SK-N-SH treated with all-trans-retinoic acid at 6 μM for 48 hours (cell line): ENCODE measurements at regions not wholly inside any gene's neighbourhood (a gene's known extent, or its start where the extent isn't known, plus 50 kb on each side); places are given as distances from the start of the nearest gene placed in this dataset.

Experiments
- ATAC-seq: fragments of 200-7000 bp; cut with Tn5 transposase; 3 replicates; pipeline ENCODE4 v1.9.1; 2020; ENCODE audit warnings: mild to moderate bottlenecking, moderate library complexity
- ARNTL ChIP-seq: fragments of 450-650 bp; formaldehyde crosslinking; IDR thresholded peaks from 2 replicates; pipeline ENCODE4 v1.5.0; 2020; ENCODE audit warnings: low read depth, mild to moderate bottlenecking, moderate library complexity, borderline replicate concordance
- BACH2 ChIP-seq: fragments of 250-450 bp; sonication (Bioruptor Pico); IDR thresholded peaks from 2 replicates; pipeline ENCODE4 v1.9.0; 2021; ENCODE audit warnings: mild to moderate bottlenecking, borderline replicate concordance
- CREB5 ChIP-seq: fragments of 250-450 bp; sonication (Bioruptor Pico); IDR thresholded peaks from 2 replicates; pipeline ENCODE4 v1.5.1; 2020; ENCODE audit warnings: low read depth, mild to moderate bottlenecking, moderate library complexity
- CSDC2 ChIP-seq: fragments of 250-450 bp; sonication (Bioruptor Pico); IDR thresholded peaks from 2 replicates; pipeline ENCODE4 v1.5.0; 2020; ENCODE audit warnings: mild to moderate bottlenecking, moderate library complexity
- CSRNP3 ChIP-seq: fragments of 250-450 bp; sonication (Bioruptor Pico); IDR thresholded peaks from 2 replicates; pipeline ENCODE4 v1.5.1; 2021; ENCODE audit warnings: mild to moderate bottlenecking, moderate library complexity
- ESRRG ChIP-seq: fragments of 250-450 bp; sonication (Bioruptor Pico); IDR thresholded peaks from 2 replicates; pipeline ENCODE4 v1.6.1; 2021; ENCODE audit warnings: mild to moderate bottlenecking
- GLIS3 ChIP-seq: fragments of 250-450 bp; sonication (Bioruptor Pico); IDR thresholded peaks from 2 replicates; pipeline ENCODE4 v1.5.0; 2020; ENCODE audit warnings: mild to moderate bottlenecking, moderate library complexity
- ISL1 ChIP-seq: fragments of 250-450 bp; sonication (Bioruptor Pico); IDR thresholded peaks from 2 replicates; pipeline ENCODE4 v2.1.2; 2022; ENCODE audit warnings: mild to moderate bottlenecking, moderate library complexity
- OSR1 ChIP-seq: fragments of 250-450 bp; sonication (Bioruptor Pico); IDR thresholded peaks from 2 replicates; pipeline ENCODE4 v1.8.0; 2022; ENCODE audit warnings: moderate library complexity, mild to moderate bottlenecking, inconsistent platforms
- PATZ1 ChIP-seq: fragments of 250-450 bp; sonication (Bioruptor Pico); IDR thresholded peaks from 2 replicates; pipeline ENCODE4 v1.8.0; 2020; ENCODE audit warnings: mild to moderate bottlenecking, moderate library complexity, borderline replicate concordance
- POU6F1 ChIP-seq: fragments of 250-450 bp; sonication (Bioruptor Pico); IDR thresholded peaks from 2 replicates; pipeline ENCODE4 v1.8.0; 2021; ENCODE audit warnings: low read depth, mild to moderate bottlenecking, moderate library complexity, borderline replicate concordance
- PPARA ChIP-seq: fragments of 250-450 bp; sonication (Bioruptor Pico); IDR thresholded peaks from 2 replicates; pipeline ENCODE4 v1.5.0; 2020; ENCODE audit warnings: mild to moderate bottlenecking, borderline replicate concordance
- RARB ChIP-seq: fragments of 250-450 bp; sonication (Bioruptor Pico); IDR thresholded peaks from 2 replicates; pipeline ENCODE4 v1.8.0; 2021; ENCODE audit warnings: mild to moderate bottlenecking, moderate library complexity
- SNAI2 ChIP-seq: fragments of 250-450 bp; sonication (Bioruptor Pico); IDR thresholded peaks from 2 replicates; pipeline ENCODE4 v1.5.0; 2020; ENCODE audit warnings: mild to moderate bottlenecking, moderate library complexity
- TCF4 ChIP-seq: fragments of 250-450 bp; sonication (Bioruptor Pico); IDR thresholded peaks from 2 replicates; pipeline ENCODE4 v1.8.0; 2021; ENCODE audit warnings: mild to moderate bottlenecking, moderate library complexity, borderline replicate concordance
- TOX ChIP-seq: fragments of 250-450 bp; sonication (Bioruptor Pico); IDR thresholded peaks from 2 replicates; pipeline ENCODE4 v1.8.0; 2021; ENCODE audit warnings: mild to moderate bottlenecking, moderate library complexity, borderline replicate concordance
- TSHZ2 ChIP-seq: fragments of 250-450 bp; sonication (Bioruptor Pico); IDR thresholded peaks from 2 replicates; pipeline ENCODE4 v1.5.0; 2020; ENCODE audit warnings: mild to moderate bottlenecking, moderate library complexity
- ZC3H10 ChIP-seq: fragments of 250-450 bp; sonication (Bioruptor Pico); IDR thresholded peaks from 2 replicates; pipeline ENCODE4 v1.5.1; 2021; ENCODE audit warnings: mild to moderate bottlenecking, moderate library complexity
- ZFP3 ChIP-seq: fragments of 250-450 bp; sonication (Bioruptor Pico); IDR thresholded peaks from 2 replicates; pipeline ENCODE4 v1.5.0; 2020; ENCODE audit warnings: mild to moderate bottlenecking, moderate library complexity
- ZFP30 ChIP-seq: fragments of 450-650 bp; formaldehyde crosslinking; IDR thresholded peaks from 2 replicates; pipeline ENCODE4 v1.5.0; 2022; ENCODE audit warnings: mild to moderate bottlenecking, moderate library complexity
- ZNF565 ChIP-seq: fragments of 450-650 bp; formaldehyde crosslinking; conservative IDR thresholded peaks from 2 replicates; pipeline ENCODE4 v1.5.0; 2020; ENCODE audit warnings: low read depth, mild to moderate bottlenecking, moderate library complexity
- ZNF70 ChIP-seq: fragments of 450-650 bp; formaldehyde crosslinking; IDR thresholded peaks from 2 replicates; pipeline ENCODE4 v1.5.0; 2020; ENCODE audit warnings: mild to moderate bottlenecking, moderate library complexity
- ZNF8 ChIP-seq: fragments of 450-650 bp; formaldehyde crosslinking; IDR thresholded peaks from 2 replicates; pipeline ENCODE4 v1.5.0; 2020; ENCODE audit warnings: mild to moderate bottlenecking, moderate library complexity

GRCh38 chr2:22596306-22596705, 788.7 kb upstream of the KLHL29 start:
- TF ChIP-seq ZFP3 = no peak
- no peak for TF ChIP-seq SNAI2
- TF ChIP-seq BACH2 (CRISPR knock-in tag) = no peak
- no peak for TF ChIP-seq ZFP30 (CRISPR knock-in tag)
- no peak for TF ChIP-seq ZNF8
- TF ChIP-seq CSRNP3 (CRISPR knock-in tag) = no peak
- TF ChIP-seq ISL1 (CRISPR knock-in tag) = no peak
- TF ChIP-seq TCF4 (CRISPR knock-in tag) = no peak
- TF ChIP-seq TSHZ2 (CRISPR knock-in tag) = no peak
- TF ChIP-seq CSDC2 (CRISPR knock-in tag) = no peak
- no peak for TF ChIP-seq ARNTL (CRISPR knock-in tag)
- no peak for TF ChIP-seq PPARA
- no peak for TF ChIP-seq ZNF565 (CRISPR knock-in tag)
- TF ChIP-seq CREB5 (CRISPR knock-in tag) = no peak
- no peak for TF ChIP-seq ESRRG (CRISPR knock-in tag)
- no peak for TF ChIP-seq ZNF70
- TF ChIP-seq TOX (CRISPR knock-in tag) = no peak
- no peak for TF ChIP-seq PATZ1 (CRISPR knock-in tag)
- TF ChIP-seq, all 23 proteins: peak for 0
- ATAC-seq = no peak

- TF ChIP-seq SNAI2 (no peak), GLIS3 (no peak), ZNF8 (no peak), RARB (CRISPR knock-in tag) (no peak), ZNF565 (CRISPR knock-in tag) (no peak), ESRRG (CRISPR knock-in tag) (no peak), TOX (CRISPR knock-in tag) (no peak), OSR1 (CRISPR knock-in tag) (no peak), ZFP3 (no peak), PPARA (no peak), POU6F1 (CRISPR knock-in tag) (no peak), CREB5 (CRISPR knock-in tag) (no peak), TSHZ2 (CRISPR knock-in tag) (no peak), ZC3H10 (CRISPR knock-in tag) (no peak), TCF4 (CRISPR knock-in tag) (no peak), CSRNP3 (CRISPR knock-in tag) (no peak), ZNF70 (no peak), ISL1 (CRISPR knock-in tag) (no peak), ARNTL (CRISPR knock-in tag) (no peak), BACH2 (CRISPR knock-in tag) (no peak)
- no peak for ATAC-seq
Measured at GRCh38 chr2:22600156-22600555, 784.8 kb upstream of the KLHL29 start.
